Caco-2 (cell line): ENCODE measurements at regions not wholly inside any gene's neighbourhood (a gene's known extent, or its start where the extent isn't known, plus 50 kb on each side); places are given as distances from the start of the nearest gene placed in this dataset.

Experiments used
- BruUV-seq: library from RNA; stranded (reverse); fragments of 400-500 nt; replicated peaks from 2 replicates; lab custom pipeline; 2021; lab: Mats Ljungman, UMichigan
- CTCF ChIA-PET: fragments of 300-600 bp; sonication (Branson Sonifier 250); formaldehyde crosslinking; loops from one replicate; lab custom pipeline; 2022; ENCODE audit warnings: antibody characterized with exemption; lab: Charles Lee
- POLR2A ChIA-PET: fragments of 300-600 bp; sonication (Branson Sonifier 250); formaldehyde crosslinking; loops from one replicate; lab custom pipeline; 2022; ENCODE audit warnings: antibody characterized with exemption; lab: Charles Lee
- DNase-seq, 2 experiments: peaks; one replicate each; pipeline versions ENCODE4 v3.0.0 to v3.0.0-alpha.2; 2020 to 2022
- H3K27me3 ChIP-seq: replicated peaks from 2 replicates; pipeline ENCODE4 v1.6.0; 2011; ENCODE audit warnings: low read length; ENCODE audit not compliant: control insufficient read depth, insufficient read depth
- H3K36me3 ChIP-seq: 2 replicates; pipeline ENCODE4 v1.5.1; 2011; ENCODE audit warnings: low read length; ENCODE audit not compliant: control insufficient read depth, insufficient read depth
- H3K4me1 ChIP-seq: fragments of 250-450 bp; sonication (Bioruptor Pico); 2 replicates; pipeline ENCODE4 v1.5.1; 2020; ENCODE audit warnings: mild to moderate bottlenecking
- H3K4me3 ChIP-seq: 2 replicates; pipeline ENCODE4 v1.5.1; 2011; ENCODE audit warnings: low read depth, mild to moderate bottlenecking, control low read depth, low read length
- H3K9me3 ChIP-seq: fragments of 250-450 bp; sonication (Bioruptor Pico); 2 replicates; pipeline ENCODE4 v1.5.1; 2020; ENCODE audit warnings: mild to moderate bottlenecking, moderate library complexity
- H3K27ac Mint-ChIP-seq: one replicate; pipeline ENCODE4 v1.8.0; 2022; ENCODE audit warnings: mixed read lengths; ENCODE audit not compliant: unreplicated experiment
- H3K27me3 Mint-ChIP-seq: one replicate; pipeline ENCODE4 v1.8.0; 2022; ENCODE audit warnings: mixed read lengths; ENCODE audit not compliant: insufficient read depth, unreplicated experiment
- H3K36me3 Mint-ChIP-seq: one replicate; pipeline ENCODE4 v1.8.0; 2022; ENCODE audit warnings: mild to moderate bottlenecking, mixed read lengths; ENCODE audit not compliant: insufficient read depth, unreplicated experiment
- H3K4me1 Mint-ChIP-seq: one replicate; pipeline ENCODE4 v1.8.0; 2022; ENCODE audit warnings: low read depth, mixed read lengths; ENCODE audit not compliant: unreplicated experiment
- H3K4me3 Mint-ChIP-seq: one replicate; pipeline ENCODE4 v1.8.0; 2022; ENCODE audit warnings: mild to moderate bottlenecking, moderate library complexity, mixed read lengths; ENCODE audit not compliant: unreplicated experiment
- H3K9me3 Mint-ChIP-seq: one replicate; pipeline ENCODE4 v1.8.0; 2022; ENCODE audit warnings: mixed read lengths; ENCODE audit not compliant: unreplicated experiment
- intact Hi-C: fragments of 100-400 bp; cut with micrococcal nuclease; formaldehyde crosslinking; loops from one replicate; pipeline ENCODE4 v1.10.0; 2022; ENCODE audit not compliant: unreplicated experiment
- TF ChIP-seq, protein P1 (sequence below), 2 experiments: fragments of 200-600 bp in 1 of 2; IDR thresholded peaks; 1 replicate in 1 of 2; 2 replicates in 1 of 2; pipeline versions ENCODE4 v1.5.1 to v1.8.0; 2011 to 2022; ENCODE audit warnings: antibody characterized with exemption in 1 of 2, control low read depth in 1 of 2, inconsistent platforms in 1 of 2, low read depth in 1 of 2, low read length in 1 of 2, mild to moderate bottlenecking in 1 of 2, moderate library complexity in 1 of 2; ENCODE audit not compliant: insufficient read depth in 1 of 2, severe bottlenecking in 1 of 2, unreplicated experiment in 1 of 2

DNA sequence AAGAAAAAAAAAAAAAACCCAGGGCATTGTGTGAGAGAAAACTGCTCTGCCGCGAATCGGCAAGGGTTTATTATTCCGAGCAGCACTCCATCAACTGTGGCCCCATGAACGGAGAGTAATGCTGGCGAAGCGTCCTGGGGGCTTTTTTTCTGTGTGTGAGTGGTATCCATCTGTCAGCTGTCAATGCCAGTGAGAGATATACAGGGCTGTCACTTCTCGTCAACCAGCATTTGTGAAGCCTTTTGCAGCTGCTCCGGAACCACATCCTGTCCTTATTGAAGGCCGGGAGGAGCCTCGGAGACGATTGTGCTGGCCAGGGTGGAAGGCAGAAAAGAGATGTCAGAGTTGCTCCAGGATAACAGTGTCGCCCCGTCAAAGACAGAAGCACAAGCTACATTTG is 356.9 kb upstream of the SMIM21 start:
- no peak overlapping the region for H3K4me3 Mint-ChIP-seq
- H3K4me1 ChIP-seq, result no peaks in the 10 kb centered on the region
- no peaks in the 10 kb centered on the region for H3K36me3 Mint-ChIP-seq

DNA sequence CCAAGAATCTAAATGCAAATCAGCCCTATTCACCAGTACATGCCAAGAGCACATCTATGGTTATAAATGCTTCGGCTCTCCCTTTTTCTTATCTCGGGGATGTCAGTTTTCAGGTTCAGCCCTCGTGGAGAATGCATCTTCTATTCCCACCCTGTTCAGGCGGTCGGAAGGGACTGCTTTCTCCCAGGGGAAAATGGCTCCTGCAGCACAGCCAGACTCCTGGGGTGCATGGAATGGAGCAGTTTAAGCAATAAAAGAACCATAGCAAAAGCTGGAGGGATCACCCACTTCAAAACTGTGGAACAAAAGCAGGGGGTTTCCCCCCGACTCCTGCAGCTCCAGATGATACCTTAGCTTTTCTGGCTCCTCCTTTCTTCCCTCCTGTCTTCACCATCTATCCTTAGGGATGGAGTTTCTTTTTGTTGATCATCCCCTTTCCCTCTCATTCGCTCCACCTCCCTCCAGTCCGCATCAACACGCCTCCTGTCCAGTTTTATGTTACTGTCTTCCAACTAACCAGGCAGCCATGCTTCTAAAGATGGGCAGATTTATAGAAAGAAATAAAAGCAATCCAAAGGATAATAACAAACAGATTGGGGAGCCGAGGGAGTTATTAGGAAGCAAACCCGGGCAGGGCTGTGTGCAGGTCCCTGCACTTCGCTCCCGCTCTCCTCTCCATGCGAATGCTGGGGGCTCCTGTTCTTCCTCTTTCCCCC is 356.2 kb upstream of the SMIM21 start:
- CTCF ChIA-PET, result no interaction called here
- H3K9me3 Mint-ChIP-seq, result no peaks in the 10 kb centered on the region
- no peak overlapping the region for H3K4me3 Mint-ChIP-seq
- no peaks in the 10 kb centered on the region for H3K4me1 ChIP-seq
- TF ChIP-seq, protein P1, sequence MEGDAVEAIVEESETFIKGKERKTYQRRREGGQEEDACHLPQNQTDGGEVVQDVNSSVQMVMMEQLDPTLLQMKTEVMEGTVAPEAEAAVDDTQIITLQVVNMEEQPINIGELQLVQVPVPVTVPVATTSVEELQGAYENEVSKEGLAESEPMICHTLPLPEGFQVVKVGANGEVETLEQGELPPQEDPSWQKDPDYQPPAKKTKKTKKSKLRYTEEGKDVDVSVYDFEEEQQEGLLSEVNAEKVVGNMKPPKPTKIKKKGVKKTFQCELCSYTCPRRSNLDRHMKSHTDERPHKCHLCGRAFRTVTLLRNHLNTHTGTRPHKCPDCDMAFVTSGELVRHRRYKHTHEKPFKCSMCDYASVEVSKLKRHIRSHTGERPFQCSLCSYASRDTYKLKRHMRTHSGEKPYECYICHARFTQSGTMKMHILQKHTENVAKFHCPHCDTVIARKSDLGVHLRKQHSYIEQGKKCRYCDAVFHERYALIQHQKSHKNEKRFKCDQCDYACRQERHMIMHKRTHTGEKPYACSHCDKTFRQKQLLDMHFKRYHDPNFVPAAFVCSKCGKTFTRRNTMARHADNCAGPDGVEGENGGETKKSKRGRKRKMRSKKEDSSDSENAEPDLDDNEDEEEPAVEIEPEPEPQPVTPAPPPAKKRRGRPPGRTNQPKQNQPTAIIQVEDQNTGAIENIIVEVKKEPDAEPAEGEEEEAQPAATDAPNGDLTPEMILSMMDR (IDR thresholded peaks at IDR 0.05; ENCODE audit: insufficient read depth in 1 of 2, low read depth in 1 of 2, low read length in 1 of 2, severe bottlenecking in 1 of 2, unreplicated experiment in 1 of 2), result no peak
- no TSS peak for BruUV-seq
- no peaks in the 10 kb centered on the region for H3K27me3 ChIP-seq
- no peak overlapping the region for H3K4me3 ChIP-seq
- H3K9me3 ChIP-seq, result no peaks in the 10 kb centered on the region
- peaks cover 6% of the 10 kb centered on the region for H3K27me3 Mint-ChIP-seq
- H3K36me3 Mint-ChIP-seq, result no peaks in the 10 kb centered on the region
- DNase-seq, result no peak
- POLR2A ChIA-PET, result no interaction called here
- intact Hi-C loops, result no loop called here
- H3K27ac Mint-ChIP-seq, result no peak overlapping the region
- H3K4me1 Mint-ChIP-seq, result no peaks in the 10 kb centered on the region
- H3K36me3 ChIP-seq, result no peaks in the 10 kb centered on the region

More for the DNA sequence above, 356.9 kb upstream of the SMIM21 start:
- TF ChIP-seq, protein P1 (IDR thresholded peaks at IDR 0.05; ENCODE audit: insufficient read depth in 1 of 2, low read depth in 1 of 2, low read length in 1 of 2, severe bottlenecking in 1 of 2, unreplicated experiment in 1 of 2), result no peak
- intact Hi-C loops, result no loop called here
- no TSS peak for BruUV-seq
- Histone ChIP-seq H3K27me3 (no peaks in the 10 kb centered on the region), H3K36me3 (no peaks in the 10 kb centered on the region), H3K9me3 (no peaks in the 10 kb centered on the region), H3K4me3 (no peak overlapping the region)
- no peak for DNase-seq
- Mint-ChIP-seq H3K4me1 (no peaks in the 10 kb centered on the region), H3K27me3 (peaks cover 3% of the 10 kb centered on the region), H3K9me3 (no peaks in the 10 kb centered on the region), H3K27ac (no peak overlapping the region)
- CTCF ChIA-PET, result no interaction called here
- POLR2A ChIA-PET, result no interaction called here

DNA sequence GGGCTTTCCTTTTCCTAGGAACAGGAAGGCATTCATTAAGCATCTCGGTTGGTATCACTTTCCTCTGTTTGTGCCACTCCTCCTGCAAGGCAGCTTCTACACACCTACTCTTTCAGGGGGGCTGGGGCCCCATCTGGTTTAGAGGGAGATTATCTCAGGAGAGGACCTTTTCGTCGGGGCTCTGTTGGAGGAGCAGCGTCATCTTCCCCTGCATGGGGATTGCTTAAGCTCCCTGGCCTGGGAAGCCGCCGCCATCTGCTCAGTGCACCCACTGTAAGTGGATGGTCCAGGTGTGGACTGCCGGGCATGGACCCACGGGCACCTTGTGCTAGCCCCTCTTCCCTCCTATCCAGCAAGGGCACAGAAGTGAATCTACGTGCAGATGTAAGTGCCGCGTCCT is 355.3 kb upstream of the SMIM21 start:
- Mint-ChIP-seq H3K27me3 (peaks cover 8% of the 10 kb centered on the region), H3K27ac (no peak overlapping the region), H3K4me1 (no peaks in the 10 kb centered on the region), H3K9me3 (no peaks in the 10 kb centered on the region), H3K36me3 (no peaks in the 10 kb centered on the region), H3K4me3 (no peak overlapping the region)
- Histone ChIP-seq H3K27me3 (no peaks in the 10 kb centered on the region), H3K36me3 (no peaks in the 10 kb centered on the region), H3K4me1 (no peaks in the 10 kb centered on the region), H3K4me3 (no peak overlapping the region), H3K9me3 (no peaks in the 10 kb centered on the region)
- ChIA-PET POLR2A (no interaction called here), CTCF (no interaction called here)
- intact Hi-C loops, result no loop called here
- no TSS peak for BruUV-seq
- no peak for DNase-seq
- TF ChIP-seq, protein P1 (IDR thresholded peaks at IDR 0.05; ENCODE audit: insufficient read depth in 1 of 2, low read depth in 1 of 2, low read length in 1 of 2, severe bottlenecking in 1 of 2, unreplicated experiment in 1 of 2), result no peak
